ENCODE measurements at regions not wholly inside any gene's neighbourhood (a gene's known extent, or its start where the extent isn't known, plus 50 kb on each side); places are given as distances from the start of the nearest gene placed in this dataset.

GRCh38 chr10:120069700-120070099 lies 177.2 kb downstream of the SEC23IP start:
- no peak for DNase-seq (ENCODE audit: low read depth, low spot score)
- H3K9me3 Mint-ChIP-seq, result peaks cover 21% of the 10 kb centered on the region
- H3K36me3 Mint-ChIP-seq (ENCODE audit: low read depth), result no peaks in the 10 kb centered on the region

GRCh38 chr10:120075349-120075748 lies 182.8 kb downstream of the SEC23IP start:
- TF ChIP-seq, protein P1, sequence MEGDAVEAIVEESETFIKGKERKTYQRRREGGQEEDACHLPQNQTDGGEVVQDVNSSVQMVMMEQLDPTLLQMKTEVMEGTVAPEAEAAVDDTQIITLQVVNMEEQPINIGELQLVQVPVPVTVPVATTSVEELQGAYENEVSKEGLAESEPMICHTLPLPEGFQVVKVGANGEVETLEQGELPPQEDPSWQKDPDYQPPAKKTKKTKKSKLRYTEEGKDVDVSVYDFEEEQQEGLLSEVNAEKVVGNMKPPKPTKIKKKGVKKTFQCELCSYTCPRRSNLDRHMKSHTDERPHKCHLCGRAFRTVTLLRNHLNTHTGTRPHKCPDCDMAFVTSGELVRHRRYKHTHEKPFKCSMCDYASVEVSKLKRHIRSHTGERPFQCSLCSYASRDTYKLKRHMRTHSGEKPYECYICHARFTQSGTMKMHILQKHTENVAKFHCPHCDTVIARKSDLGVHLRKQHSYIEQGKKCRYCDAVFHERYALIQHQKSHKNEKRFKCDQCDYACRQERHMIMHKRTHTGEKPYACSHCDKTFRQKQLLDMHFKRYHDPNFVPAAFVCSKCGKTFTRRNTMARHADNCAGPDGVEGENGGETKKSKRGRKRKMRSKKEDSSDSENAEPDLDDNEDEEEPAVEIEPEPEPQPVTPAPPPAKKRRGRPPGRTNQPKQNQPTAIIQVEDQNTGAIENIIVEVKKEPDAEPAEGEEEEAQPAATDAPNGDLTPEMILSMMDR (conservative IDR thresholded peaks at IDR 0.05), result no peak
- H3K36me3 Mint-ChIP-seq (ENCODE audit: low read depth), result no peaks in the 10 kb centered on the region
- H3K27me3 Mint-ChIP-seq (ENCODE audit: low read depth), result peaks cover 52% of the 10 kb centered on the region
- DNase-seq (ENCODE audit: low read depth, low spot score), result no peak
- peaks cover 7% of the 10 kb centered on the region for H3K4me1 Mint-ChIP-seq
- peaks cover 7% of the 10 kb centered on the region for H3K9me3 Mint-ChIP-seq
- H3K4me3 Mint-ChIP-seq, result no peak overlapping the region
- H3K27ac Mint-ChIP-seq (ENCODE audit: unreplicated experiment), result no peak overlapping the region

More at GRCh38 chr10:120069700-120070099, 177.2 kb downstream of the SEC23IP start:
- no peak overlapping the region for H3K4me3 Mint-ChIP-seq
- no peaks in the 10 kb centered on the region for H3K4me1 Mint-ChIP-seq
- H3K27me3 Mint-ChIP-seq (ENCODE audit: low read depth), result peaks cover 31% of the 10 kb centered on the region
- TF ChIP-seq, protein P1 (conservative IDR thresholded peaks at IDR 0.05), result no peak
- no peak overlapping the region for H3K27ac Mint-ChIP-seq (ENCODE audit: unreplicated experiment)

- peaks cover 7% of the 10 kb centered on the region for H3K9me3 Mint-ChIP-seq
- TF ChIP-seq, protein P1 (conservative IDR thresholded peaks at IDR 0.05), result no peak
- H3K4me3 Mint-ChIP-seq, result no peak overlapping the region
- DNase-seq (ENCODE audit: low read depth, low spot score), result no peak
- peaks cover 7% of the 10 kb centered on the region for H3K4me1 Mint-ChIP-seq
- no peaks in the 10 kb centered on the region for H3K36me3 Mint-ChIP-seq (ENCODE audit: low read depth)
- no peak overlapping the region for H3K27ac Mint-ChIP-seq (ENCODE audit: unreplicated experiment)
- peaks cover 52% of the 10 kb centered on the region for H3K27me3 Mint-ChIP-seq (ENCODE audit: low read depth)
Measured at GRCh38 chr10:120076996-120077706, 184.6 kb downstream of the SEC23IP start.

DNA sequence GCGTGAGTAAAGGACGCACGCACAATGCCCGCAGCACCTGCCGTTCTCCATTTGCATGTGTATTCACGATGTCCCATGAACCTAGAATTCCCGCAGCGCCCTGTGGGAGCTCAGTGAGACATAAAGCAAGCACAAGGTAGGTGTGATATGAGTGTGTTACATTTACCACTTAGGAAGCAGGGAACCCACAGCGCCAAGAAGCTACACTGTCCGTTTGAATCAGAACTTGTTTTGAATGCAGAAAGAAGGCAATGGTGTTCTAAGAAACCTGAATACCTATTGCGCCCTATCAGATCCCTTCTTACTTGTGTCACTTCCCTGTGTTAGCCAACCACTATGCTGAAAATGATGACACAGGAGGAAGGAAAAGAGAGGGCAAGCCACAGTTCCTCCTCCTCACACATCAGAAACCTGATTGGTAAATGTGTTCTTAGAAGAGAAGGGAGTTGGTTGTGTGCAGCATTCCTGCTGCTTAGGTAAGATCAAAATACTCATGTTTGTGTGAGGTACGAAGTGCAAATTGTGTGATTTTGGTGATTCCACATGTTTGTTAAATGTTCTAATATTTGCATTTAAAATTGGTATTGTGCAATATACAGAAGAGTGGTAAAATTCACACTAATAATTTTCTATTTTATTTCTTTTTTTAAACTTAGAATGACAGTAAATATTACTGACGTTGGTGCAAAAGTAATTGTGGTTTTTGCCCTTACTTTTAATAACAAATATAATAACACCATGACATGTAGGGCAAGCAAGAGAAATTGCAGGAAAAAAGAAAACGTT lies 185.4 kb downstream of the SEC23IP start:
- H3K9me3 Mint-ChIP-seq, result peaks cover 11% of the 10 kb centered on the region
- TF ChIP-seq, protein P1 (conservative IDR thresholded peaks at IDR 0.05), result no peak
- peaks cover 52% of the 10 kb centered on the region for H3K27me3 Mint-ChIP-seq (ENCODE audit: low read depth)
- no peaks in the 10 kb centered on the region for H3K36me3 Mint-ChIP-seq (ENCODE audit: low read depth)
- H3K4me3 Mint-ChIP-seq, result peak overlapping the region; percentile 21
- DNase-seq (ENCODE audit: low read depth, low spot score), result no peak
- H3K27ac Mint-ChIP-seq (ENCODE audit: unreplicated experiment), result no peak overlapping the region
- H3K4me1 Mint-ChIP-seq, result peaks cover 7% of the 10 kb centered on the region

DNA sequence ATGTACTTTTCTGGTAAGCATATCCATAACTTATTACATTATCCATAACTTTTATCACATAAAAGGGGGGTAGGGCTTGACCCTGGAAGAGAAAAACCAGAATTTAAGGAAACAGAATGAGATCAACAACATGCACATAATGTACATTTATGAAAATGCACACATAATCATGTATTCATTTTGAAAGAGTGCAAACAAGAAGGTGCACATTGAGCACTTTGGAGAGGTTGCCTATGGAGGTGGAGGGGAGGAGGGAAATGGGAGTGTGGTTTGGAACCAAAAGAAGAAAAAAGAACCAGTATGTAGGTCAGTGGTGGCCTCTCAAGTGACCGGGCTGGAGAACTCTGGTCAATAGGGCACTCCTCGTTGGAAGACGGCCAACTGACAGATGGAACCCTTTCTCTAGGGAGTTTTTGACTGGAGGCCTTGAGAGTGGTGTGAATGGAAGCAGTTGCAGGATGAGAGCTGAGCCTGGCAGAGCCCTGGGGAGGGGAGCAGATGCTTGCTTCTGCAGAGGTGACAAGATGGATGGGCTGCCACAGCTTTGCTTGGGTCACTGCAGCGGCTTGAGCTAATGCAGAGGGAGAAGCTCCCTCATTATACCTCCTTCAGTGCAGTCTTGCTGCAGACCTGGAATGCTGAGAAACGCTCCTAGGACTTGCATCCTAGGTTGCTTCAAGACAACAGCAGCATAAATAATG lies 192.7 kb downstream of the SEC23IP start:
- no peak overlapping the region for H3K27ac Mint-ChIP-seq (ENCODE audit: unreplicated experiment)
- H3K9me3 Mint-ChIP-seq, result peaks cover 4% of the 10 kb centered on the region
- TF ChIP-seq, protein P1 (conservative IDR thresholded peaks at IDR 0.05), result no peak
- H3K27me3 Mint-ChIP-seq (ENCODE audit: low read depth), result peaks cover 2% of the 10 kb centered on the region
- no peaks in the 10 kb centered on the region for H3K36me3 Mint-ChIP-seq (ENCODE audit: low read depth)
- H3K4me3 Mint-ChIP-seq, result no peak overlapping the region
- no peak for DNase-seq (ENCODE audit: low read depth, low spot score)
- no peaks in the 10 kb centered on the region for H3K4me1 Mint-ChIP-seq
